Spleen (tissue), 7 donors: ENCODE measurements at regions not wholly inside any gene's neighbourhood (a gene's known extent, or its start where the extent isn't known, plus 50 kb on each side); places are given as distances from the start of the nearest gene placed in this dataset.

Experiments
- POLR2AphosphoS5 ChIP-seq, 3 donors: sonication (generic); formaldehyde crosslinking; IDR thresholded peaks; one replicate each; pipeline ENCODE4 v1.5.1; 2017; ENCODE audit warnings: antibody characterized with exemption in 3 of 3
- TF ChIP-seq, protein P1 (sequence below), 11 experiments: fragments of 200-600 bp in 7 of 11; fragments of 450-650 bp in 4 of 11; sonication (generic) in 4 of 11; IDR thresholded peaks in 8 of 11; conservative IDR thresholded peaks in 3 of 11; 1 replicate in 7 of 11; 2 replicates in 4 of 11; pipeline versions ENCODE4 v1.4.0 to v1.8.0; 2016 to 2021; ENCODE audit warnings: antibody characterized with exemption in 11 of 11, inconsistent platforms in 4 of 11, mild to moderate bottlenecking in 1 of 11
- donor health status: DM: no; HTN: no; CAD: no; lungs with moderate emphysema.
- donor health status: DM: no; HTN: no; CAD: no.
- donor health status: DM: no; HTN: no; CAD: no.

DNA sequence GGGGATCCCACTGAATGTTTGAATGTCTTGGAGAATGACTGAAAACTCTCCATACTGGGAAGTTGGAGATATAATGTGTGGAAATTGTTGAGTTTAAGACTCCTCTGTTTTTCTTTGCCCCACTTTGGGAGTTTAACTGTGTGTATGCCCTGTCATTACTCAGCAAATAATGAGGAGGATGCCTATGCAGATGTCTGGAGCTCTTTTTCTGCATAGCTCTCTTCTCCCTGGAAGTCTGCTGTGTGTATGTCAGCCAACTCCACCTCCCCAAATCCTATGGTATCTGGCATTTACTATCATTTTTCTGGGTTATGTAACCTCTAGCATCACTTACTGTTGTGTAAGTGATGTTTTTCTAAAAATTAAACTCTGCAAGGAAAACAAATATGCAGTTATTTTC lies 122.2 kb downstream of the ANKRD7 start:
- TF ChIP-seq POLR2AphosphoS5 (IDR thresholded peaks at IDR 0.05): no peak
- TF ChIP-seq, protein P1, sequence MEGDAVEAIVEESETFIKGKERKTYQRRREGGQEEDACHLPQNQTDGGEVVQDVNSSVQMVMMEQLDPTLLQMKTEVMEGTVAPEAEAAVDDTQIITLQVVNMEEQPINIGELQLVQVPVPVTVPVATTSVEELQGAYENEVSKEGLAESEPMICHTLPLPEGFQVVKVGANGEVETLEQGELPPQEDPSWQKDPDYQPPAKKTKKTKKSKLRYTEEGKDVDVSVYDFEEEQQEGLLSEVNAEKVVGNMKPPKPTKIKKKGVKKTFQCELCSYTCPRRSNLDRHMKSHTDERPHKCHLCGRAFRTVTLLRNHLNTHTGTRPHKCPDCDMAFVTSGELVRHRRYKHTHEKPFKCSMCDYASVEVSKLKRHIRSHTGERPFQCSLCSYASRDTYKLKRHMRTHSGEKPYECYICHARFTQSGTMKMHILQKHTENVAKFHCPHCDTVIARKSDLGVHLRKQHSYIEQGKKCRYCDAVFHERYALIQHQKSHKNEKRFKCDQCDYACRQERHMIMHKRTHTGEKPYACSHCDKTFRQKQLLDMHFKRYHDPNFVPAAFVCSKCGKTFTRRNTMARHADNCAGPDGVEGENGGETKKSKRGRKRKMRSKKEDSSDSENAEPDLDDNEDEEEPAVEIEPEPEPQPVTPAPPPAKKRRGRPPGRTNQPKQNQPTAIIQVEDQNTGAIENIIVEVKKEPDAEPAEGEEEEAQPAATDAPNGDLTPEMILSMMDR (IDR thresholded peaks at IDR 0.05 in 8 of 11, conservative IDR thresholded peaks at IDR 0.05 in 3 of 11): no peak
